ENCODE measurements at regions not wholly inside any gene's neighbourhood (a gene's known extent, or its start where the extent isn't known, plus 50 kb on each side); places are given as distances from the start of the nearest gene placed in this dataset.

DNA sequence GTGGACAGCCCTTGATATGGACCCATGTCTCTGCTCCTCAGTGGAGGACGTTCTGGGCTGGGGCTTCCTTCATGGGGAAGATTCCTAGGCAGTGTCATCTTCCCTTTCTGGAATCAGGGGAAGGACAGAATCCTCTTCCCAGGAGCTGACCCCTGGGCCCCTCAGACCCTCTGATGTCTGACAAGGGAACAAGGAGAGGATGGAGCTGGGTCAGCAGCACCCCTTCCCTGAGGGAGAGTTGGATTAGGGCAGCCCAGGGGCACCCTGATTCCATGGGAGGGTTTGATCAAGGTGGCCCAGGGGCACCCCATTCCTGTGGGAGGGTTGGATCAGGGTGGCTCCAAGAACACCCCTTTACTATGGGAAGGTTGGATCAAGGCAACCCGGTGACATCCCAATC lies 86.5 kb downstream of the ACKR3 start:
- DNase-seq = no peak

DNA sequence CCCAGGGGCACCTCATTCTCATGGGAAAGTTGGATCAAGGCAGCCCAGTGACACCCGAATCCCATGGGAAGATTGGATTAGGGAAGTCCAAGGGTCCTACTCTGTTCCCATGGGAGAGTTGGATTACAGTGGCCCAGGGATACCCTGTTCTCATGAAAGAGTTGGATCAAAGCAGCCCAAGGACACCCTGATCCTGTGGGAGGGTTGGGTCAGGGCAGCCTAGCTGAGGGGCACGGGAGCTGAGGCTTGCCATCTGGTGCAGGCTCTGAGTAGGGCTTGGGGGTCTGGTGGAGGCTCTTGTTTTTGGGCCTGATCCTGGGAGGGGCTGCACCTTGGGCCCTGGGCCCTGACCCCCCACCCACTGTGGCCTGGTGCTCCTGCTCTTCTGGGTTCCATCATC lies 87.1 kb downstream of the ACKR3 start:
- DNase-seq = no peak

DNA sequence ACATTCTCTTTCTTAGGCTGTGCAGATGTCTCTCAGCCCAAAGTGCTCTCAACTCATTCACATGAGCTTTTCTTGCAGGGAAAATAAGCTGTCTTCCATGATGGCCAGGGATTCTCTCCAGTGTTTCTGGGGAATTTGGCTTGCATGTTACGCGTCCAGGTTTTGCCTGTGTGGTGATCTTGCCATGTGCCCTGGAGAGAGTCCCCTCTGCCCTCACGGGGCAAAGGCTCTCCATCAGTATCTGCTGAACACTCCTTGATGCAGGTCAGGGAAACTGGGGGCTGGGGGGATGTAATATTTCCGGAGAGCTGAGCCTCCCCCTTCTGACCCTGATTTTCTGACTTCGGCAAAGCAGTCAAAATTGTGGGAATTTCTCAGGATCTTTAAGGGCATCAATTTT lies 87.6 kb downstream of the ACKR3 start:
- DNase-seq = no peak

DNA sequence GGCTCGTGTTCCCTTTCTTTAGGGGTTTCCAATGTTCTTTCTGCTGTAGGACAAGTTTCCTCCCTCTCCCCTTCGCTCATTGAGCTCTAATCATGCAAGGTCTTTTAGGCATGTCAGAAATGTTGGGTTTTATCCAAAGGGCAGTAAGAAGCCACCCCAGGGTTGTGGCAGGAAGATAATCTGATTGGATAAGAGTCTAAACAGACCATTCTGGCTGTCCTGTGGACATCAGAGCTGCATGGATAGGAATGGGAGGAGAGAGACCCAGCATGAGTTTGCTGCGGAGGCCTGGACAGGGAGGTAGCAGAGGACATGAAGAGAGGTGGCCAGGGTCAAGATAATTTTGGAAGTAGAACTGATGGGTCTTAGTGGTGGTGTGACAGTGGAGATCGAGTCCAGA lies 88.2 kb downstream of the ACKR3 start:
- DNase-seq = no peak

DNA sequence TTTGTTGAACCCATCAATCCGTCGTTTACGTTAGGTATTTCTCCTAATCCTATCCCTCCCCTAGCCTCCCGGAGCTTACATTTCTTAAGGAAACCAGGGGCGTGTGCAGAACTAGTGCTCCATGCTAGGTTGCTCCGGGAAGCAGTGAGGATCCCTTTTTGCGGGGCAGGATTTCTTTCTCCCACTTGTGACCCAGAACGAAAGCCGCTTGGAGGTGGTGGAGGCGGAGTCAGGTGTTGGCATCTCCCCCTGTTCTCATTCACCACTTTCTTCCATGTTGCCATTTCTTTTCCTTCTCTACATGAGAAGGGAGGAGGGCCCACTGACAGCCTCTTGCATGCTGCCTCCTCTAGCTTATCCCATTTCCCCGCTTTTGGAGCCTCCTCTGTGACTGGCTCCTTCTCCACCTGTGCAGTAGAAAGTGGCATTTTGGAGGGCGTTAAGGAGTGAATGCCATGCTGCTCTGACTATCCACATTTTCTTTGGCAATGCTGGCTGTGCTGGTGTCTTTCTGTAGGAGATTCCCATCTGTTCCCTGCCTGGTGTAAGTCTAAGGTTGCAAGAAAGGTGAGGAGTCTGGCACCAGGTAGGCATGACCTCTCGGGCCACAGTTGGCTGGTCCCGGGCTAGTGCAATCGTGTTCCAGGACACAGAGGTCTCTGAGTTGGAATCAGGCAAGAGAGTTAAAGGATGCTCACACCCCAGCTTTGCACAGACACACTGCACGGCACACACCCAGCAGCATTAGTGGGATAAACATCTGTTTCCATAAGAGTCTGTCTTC lies 89.5 kb downstream of the ACKR3 start:
- DNase-seq = no peak

DNA sequence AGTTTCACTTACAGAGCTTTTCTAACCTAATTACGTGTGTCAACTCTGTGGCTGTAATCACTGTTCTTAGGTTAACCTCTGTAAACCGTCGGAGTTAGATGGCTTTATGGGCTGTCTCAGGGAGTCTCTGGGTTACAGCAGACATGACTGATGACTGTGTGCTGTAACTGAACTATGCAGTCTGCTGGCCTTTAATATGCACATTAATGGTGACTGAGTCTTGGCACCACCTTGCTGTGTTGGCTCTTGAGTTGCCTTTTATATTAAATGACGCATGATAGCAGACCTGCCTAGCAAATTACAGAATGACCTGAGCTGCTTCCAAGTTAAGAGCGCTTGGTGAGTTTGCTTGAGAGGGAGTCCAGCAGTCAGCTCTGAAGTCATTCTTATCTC lies 90.1 kb downstream of the ACKR3 start:
- no peak for DNase-seq

DNA sequence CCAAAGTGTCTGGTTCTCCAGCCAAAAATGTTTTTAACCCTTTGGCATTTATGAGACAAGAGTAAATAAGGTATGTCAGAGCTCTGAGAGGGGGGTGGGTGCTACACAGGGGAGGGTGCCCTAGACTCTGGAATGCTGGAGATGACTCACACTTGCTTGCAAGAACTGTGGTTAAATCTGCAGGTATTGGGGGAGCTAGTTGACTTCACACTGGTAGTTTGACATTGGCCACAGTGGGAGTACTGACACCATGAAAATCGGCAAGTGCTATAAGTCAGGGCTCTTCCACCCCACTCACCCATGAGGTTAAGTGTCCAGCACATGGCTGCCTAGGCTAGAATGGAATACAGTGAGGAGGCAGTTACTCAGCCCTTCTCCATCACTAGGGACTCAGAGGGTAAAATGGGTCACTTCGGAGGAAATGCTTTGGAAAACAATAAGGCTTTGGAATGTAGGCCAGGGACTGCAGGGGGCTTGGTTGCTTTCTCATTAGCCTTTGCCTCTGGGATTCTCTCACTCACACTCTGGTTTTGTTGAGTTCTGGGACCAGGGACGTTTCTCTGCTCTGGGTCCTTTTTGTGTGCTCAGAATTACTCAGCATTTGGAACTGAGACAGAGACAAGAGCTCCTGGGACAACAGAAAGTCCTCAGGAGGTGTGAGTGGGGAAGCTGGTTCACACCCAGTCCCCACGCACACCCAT lies 91.6 kb downstream of the ACKR3 start:
- DNase-seq = no peak

DNA sequence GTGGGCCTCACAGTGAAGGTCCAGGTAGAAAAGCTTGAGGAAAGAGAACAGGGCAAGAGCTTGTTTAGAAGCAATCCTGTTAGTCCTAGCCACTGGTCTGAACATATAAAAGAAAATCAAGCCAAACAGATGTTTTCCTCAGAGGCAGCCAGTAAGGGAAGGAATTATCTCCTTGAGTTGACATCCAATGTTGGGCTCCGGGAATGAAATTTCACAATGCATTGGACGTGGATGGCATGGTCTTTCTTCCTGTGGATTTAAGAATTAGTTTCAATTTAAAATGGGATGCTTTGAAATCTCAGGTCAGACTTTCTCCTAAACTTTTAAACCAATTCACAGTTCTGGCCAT lies 92.1 kb downstream of the ACKR3 start:
- DNase-seq = no peak

DNA sequence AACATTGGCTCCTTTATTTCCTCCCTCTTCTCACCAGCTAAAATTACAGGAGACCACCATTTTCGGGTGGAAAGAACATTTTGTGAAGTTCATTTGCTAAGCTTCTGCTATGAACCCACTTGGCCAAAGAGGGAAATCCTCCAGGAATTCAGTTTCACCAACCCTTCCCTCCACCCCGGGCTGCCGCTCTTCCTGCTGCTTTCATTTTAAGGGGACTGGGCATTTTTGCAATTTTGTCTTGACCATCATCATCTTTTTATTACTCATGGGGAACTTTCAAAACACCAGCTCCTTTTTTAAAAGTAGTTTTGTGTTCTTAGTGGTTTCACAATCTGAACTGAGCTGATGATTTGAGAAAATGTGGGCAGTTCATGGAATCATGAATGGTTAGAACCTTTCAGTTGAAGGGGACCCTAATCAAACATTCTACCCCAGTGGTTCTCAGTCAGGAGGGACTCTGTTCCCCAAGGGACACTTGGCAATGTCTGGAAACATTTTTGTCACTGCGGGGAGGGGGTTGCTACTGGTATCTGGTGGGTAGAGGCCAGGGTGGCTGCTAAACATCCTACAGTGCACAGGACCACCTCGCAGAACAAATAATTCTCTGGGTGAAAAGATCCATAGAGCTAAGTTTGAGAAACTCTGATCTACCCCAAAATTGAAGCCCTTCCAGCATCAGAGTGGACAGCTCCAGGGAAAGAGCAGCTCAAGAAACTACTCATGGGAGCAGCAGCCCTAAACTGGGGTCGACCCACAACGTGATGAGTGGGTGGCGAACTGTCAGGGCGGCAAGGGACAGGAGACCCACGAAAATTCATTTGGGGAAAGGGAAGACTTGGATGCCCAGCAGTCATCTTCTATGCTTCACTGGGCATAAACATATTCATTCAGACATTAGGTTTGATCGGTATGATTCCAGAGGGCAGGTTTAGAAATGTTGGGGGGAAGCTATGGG lies 92.9 kb downstream of the ACKR3 start:
- DNase-seq = no peak

DNA sequence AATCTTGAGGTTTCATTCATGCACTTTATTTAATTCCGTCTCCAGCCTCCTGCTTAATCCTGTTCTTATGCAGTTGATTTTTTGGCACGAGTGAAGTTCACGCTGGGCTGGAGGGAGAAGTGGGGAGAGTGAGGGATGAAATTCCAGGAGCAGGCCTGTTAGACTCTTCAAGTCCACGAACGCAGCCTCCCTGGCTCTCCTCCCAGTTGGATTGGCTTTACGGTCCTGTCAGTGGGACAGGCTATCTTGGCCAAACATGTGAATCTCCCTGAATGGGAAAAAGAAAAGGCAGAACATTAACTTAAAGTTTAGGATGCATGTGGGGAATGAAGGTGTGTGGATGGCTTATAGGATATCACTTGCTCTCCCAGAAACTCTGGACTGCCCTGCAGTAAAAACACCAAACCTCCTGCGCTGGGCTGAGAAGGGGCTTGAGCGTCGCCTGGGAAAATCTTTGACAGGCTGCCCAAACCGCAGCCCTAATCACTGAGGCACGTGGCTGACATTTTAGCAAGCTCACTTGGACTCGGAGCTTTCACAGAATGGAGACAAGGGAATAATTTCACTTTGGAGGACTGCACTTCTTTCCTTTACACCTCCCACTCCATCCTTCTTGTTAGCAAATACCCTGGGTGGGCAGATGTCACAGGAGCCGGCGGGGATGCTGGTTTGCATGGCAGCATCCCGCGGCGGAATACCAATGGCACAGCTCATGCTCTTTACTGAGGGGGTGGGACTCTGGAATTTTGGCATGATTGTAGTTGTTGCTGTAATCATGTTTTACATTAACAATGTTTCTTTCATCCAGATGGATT lies 93.9 kb downstream of the ACKR3 start:
- DNase-seq = no peak

DNA sequence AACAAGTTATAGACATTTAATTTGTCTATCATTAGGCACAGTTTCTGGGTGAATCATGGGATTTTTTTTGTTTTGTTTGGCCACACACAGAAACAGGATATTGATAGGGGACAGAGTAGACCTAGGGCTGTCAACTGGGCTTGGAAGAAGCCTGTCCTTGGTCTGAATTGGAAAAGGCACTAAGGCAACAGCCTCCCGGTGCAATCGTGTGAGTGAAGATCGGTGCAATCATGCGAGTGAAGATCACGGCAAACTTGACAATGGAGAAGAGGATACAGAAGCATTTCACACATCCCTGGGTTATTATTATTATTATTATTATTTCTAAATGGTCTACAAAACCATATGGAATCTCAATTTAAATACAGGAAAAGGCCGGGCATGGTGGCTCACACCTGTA lies 94.5 kb downstream of the ACKR3 start:
- no peak for DNase-seq

DNA sequence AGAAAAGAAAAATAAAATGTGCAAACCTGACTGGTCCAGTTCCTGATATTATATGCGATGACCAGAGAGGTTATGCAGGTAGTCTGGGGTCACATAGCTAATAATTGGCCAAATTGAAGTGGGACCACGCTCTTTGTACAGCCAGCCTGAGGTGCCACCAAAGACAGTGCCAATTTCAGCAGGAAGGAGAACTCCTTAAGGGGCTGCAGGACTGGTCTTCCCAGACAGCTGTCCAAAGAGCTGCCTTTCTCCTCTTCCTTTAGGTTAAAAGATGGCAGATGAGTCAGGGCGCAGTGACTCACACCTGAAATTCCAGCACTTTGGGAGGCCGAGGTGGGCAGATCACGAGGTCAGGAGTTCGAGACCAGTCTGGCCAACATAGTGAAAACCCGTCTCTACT lies 95.5 kb downstream of the ACKR3 start:
- DNase-seq = no peak

DNA sequence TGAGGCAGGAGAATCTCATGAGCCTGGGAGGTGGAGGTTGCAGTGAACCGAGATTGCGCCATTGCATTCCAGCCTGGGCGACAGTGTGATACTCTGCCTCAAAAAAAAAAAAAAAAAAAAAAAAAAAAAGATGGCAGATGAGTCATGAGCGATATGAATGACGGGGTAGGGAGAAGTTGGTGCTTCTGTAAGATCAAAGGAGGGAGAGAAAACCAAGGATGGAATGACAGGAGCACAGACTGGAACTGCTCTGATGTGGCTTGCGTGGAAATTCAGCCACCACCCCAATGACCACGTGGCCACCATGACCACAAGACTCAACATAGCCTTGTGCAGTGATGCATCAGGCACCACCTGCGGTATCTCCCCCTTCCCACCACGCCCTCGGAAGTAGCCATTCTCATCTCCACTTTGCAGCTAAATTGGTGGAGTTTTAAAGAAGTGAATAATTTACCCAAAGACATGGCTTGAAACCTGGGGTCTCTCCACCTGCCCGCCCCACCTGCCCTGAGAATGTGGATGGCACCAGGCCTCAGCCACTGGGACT lies 96.0 kb downstream of the ACKR3 start:
- no peak for DNase-seq

DNA sequence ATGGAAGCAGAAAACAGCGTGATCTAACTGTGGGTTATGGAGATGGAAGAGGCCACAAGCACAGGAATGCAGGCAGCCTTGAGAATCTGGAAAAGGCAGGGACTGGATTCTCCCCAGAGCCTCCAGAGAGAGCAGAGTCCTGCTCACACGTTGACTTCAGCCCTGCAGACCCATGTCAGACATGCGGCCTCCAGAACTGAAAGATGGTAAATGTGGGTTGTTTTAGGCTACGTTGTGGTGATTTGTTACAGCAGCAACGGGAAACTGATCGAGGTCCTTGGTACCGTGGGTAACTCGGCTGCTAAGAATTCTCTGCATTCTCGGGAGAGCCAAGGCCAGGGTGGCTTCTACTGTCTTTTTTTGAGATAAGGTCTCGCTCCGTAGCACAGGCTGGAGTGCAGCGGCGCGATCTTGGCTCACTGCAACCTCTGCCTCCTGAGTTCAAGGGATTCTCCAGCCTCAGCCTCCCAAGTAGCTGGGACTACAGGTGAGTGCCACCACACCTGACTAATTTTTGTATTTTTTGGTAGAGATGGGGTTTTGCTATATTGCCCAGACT lies 97.1 kb downstream of the ACKR3 start:
- no peak for DNase-seq

DNA sequence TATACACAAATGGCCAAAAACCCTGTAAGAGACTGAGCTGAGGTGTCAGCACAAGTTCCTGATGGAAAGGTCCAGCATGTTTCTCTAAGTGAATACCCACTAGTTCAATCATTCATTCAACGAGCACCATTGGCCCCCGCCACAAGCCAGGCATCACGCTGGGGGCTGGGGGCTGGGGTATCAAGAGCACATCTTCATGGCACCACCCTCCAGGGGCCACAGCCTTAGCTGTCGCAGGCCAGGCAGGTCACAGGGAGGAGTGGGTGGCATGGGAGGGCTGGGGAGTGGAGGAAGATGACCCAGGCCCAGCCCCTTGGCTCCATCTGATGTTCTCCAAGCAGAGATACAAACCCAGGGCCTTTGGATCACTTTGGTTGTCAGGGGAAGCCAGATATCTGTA lies 97.9 kb downstream of the ACKR3 start:
- no peak for DNase-seq

DNA sequence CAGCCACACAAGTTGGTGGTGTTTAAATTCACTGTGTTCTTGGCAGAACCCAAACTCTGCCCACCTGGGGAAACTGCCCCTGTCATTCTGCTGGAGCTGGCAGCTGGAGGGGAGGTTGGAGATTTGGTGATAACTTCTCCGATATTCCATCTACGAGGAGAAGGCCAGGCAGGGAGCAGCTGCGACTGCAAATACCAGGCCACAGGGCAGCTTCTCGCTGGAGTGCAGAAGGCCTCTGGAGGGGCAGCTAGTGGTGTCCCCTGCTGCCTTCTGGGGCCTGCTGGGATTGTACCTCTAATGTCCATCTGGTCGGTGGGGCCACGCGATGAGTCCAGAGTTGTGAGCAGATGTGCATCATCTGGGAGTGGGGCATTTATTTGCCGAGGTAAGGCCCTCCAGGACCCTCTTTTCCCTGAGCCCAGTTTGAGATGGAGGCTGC lies 98.9 kb downstream of the ACKR3 start:
- no peak for DNase-seq

DNA sequence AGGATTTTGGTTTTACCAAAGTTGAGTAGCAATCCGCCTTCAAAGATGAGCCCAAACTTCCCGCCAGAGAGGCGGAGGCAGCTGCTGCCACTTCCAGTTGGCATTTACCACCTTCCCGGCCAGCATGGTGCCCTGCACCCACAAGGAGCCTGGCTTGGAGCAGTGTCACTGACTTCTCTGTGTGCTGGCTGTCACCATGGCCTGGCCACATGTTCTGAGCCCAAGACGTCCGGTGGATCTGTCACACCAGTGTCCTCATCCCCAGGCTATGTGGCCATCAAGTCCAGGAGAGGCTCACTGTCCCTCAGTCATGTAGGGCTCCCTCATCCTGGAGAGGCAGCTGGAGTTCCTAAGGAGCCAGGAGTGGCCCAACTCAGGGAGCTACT lies 100.6 kb downstream of the ACKR3 start:
- no peak for DNase-seq

DNA sequence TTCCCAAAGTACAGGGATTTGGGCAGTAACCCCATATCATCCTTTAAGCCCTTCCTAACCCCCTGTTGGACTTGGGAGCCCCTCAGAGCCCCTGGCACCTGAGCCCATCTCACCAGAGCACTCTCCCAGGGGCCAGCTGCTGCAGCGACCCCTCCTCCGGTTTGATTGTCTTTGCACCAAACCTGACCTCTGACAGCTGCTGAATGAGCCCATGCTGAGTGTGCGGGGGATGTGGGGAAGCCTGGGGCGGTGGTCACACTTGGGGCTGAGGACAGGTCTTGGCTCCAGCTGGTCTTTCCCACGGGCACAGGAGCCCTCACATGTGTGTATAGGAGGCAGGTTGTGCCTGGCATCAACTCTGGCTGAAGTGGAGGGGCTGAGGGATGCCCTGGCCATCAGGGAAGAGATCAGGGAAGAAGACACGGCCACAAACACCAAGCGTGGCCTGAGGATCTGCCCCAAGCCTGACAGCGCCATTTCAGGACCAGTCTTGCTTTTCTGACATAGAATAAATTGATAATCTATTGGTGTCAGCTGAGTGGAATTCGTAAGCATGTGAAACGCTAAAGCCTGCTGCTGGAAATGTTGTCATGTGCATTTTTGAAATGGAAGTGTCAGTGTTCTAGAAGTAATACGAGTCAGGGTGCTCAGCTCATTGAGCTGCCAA lies 102.4 kb downstream of the ACKR3 start:
- DNase-seq = no peak

DNA sequence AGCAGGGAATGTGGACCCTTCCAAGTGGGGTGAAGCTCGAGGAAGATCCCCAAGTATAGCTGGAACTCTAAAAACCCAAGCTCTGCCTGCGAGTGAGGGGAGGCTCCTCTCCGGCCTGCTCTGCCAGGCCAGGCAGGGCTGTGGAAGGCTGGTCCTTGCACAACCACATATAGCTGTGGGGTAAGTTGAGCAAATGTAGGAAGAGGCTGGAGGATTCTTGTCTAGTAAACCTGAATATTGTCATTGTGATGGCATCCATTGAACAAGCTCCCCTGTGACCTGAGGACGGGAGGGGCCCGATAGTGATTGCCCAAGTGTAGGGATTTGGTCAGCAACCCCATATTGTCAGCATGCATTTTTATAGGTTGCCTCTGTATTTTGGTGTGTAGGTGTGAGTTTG lies 103.0 kb downstream of the ACKR3 start:
- no peak for DNase-seq

DNA sequence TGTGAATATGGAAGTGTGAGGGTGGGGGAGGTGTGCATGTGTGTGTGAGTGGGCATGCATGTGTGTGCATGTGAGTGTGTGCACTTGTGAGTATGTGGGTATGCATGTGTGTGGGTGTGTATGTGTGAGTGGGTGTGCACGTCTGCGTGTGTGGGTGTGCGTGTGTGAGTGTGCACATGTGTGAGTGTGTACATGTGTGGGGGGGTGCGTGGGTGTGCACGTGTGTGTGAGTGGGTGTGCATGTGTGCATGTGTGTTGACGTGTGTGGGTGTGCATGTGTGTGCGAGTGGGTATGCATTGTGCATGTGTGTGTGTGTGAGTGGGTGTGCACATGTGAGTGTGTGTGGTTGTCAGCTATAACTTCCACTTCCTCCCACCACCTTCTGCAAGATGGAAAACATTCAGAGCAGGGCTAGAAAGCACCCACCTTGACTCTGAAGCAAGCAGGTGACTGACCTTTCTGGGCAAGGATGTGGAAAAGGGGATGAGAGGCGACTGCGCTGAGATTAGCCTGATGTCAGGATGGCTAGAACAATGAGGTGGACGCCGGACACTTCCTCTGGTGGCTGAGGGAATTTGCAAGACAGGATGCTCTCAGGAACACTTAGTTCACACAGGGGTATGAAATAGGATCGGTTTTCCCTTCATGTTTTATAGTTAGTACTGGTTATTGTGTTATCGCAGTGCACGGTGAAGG lies 103.6 kb downstream of the ACKR3 start:
- DNase-seq = no peak

DNA sequence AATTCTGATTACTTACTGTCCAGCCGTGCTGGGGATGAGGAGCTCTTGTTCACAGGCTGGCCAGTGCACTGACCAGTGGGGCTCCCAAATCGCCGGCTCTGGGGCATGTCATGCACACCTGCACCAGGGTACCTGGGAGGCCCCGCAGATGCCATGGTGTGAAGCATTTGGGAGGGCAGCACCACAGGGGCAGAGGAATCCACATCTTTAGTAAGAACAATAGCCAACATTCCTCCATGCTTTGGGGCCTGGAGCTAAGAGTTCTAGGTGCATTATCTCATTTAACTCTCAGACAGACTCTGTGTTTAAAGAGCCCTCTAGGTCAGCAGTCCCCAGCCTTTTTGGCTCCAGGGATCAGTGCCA lies 104.2 kb downstream of the ACKR3 start:
- no peak for DNase-seq

Data from stimulated activated naive CD4-positive, alpha-beta T cell treated with Interleukin-2 at 50 U/mL for 16 hours (primary cell).